Ishikawa (cell line): ENCODE measurements at regions not wholly inside any gene's neighbourhood (a gene's known extent, or its start where the extent isn't known, plus 50 kb on each side); places are given as distances from the start of the nearest gene placed in this dataset.

Experiments
- EGR1 ChIP-seq: IDR thresholded peaks from 2 replicates; pipeline ENCODE4 v1.6.1; 2012
- EP300 ChIP-seq: IDR thresholded peaks from 2 replicates; pipeline ENCODE4 v1.6.1; 2012; ENCODE audit warnings: borderline replicate concordance
- RAD21 ChIP-seq: IDR thresholded peaks from 2 replicates; pipeline ENCODE4 v1.6.1; 2012; ENCODE audit warnings: low read depth
- YY1 ChIP-seq: IDR thresholded peaks from 2 replicates; pipeline ENCODE4 v1.6.1; 2012; ENCODE audit warnings: low read depth
- TF ChIP-seq, protein P1 (sequence below): IDR thresholded peaks from 2 replicates; pipeline ENCODE4 v1.6.1; 2012
- TF ChIP-seq, protein P2 (sequence below): IDR thresholded peaks from 2 replicates; pipeline ENCODE4 v1.6.1; 2012
- TF ChIP-seq, protein P3 (sequence below): IDR thresholded peaks from 2 replicates; pipeline ENCODE4 v1.6.1; 2012; ENCODE audit warnings: low read depth, mild to moderate bottlenecking

DNA sequence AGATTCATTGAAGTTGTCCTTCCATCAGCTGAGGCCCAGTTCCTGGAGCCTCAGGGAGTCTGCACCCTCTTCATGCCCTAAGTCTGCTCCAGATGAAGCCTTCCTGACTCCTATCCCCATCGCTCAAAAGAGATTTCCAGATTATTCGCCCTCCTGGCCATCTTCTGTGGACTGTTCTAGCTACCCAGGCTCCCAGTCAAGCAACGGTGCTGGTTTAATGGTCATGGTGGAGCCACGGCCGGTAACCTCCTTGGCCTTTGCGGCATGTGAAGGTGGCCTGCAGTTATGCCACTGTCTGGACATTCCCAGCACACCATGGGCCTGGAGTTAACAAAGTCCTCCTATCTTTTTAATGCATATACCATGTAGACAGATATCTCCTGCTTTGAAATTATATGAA, 140.1 kb upstream of the ASB18 start:
- TF ChIP-seq RAD21, result no peak
- no peak for TF ChIP-seq YY1
- TF ChIP-seq, protein P1, sequence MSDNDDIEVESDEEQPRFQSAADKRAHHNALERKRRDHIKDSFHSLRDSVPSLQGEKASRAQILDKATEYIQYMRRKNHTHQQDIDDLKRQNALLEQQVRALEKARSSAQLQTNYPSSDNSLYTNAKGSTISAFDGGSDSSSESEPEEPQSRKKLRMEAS, result no peak
- no peak for TF ChIP-seq EGR1
- TF ChIP-seq, protein P2, sequence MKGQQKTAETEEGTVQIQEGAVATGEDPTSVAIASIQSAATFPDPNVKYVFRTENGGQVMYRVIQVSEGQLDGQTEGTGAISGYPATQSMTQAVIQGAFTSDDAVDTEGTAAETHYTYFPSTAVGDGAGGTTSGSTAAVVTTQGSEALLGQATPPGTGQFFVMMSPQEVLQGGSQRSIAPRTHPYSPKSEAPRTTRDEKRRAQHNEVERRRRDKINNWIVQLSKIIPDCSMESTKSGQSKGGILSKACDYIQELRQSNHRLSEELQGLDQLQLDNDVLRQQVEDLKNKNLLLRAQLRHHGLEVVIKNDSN, result no peak
- TF ChIP-seq EP300, result no peak
- TF ChIP-seq, protein P3, sequence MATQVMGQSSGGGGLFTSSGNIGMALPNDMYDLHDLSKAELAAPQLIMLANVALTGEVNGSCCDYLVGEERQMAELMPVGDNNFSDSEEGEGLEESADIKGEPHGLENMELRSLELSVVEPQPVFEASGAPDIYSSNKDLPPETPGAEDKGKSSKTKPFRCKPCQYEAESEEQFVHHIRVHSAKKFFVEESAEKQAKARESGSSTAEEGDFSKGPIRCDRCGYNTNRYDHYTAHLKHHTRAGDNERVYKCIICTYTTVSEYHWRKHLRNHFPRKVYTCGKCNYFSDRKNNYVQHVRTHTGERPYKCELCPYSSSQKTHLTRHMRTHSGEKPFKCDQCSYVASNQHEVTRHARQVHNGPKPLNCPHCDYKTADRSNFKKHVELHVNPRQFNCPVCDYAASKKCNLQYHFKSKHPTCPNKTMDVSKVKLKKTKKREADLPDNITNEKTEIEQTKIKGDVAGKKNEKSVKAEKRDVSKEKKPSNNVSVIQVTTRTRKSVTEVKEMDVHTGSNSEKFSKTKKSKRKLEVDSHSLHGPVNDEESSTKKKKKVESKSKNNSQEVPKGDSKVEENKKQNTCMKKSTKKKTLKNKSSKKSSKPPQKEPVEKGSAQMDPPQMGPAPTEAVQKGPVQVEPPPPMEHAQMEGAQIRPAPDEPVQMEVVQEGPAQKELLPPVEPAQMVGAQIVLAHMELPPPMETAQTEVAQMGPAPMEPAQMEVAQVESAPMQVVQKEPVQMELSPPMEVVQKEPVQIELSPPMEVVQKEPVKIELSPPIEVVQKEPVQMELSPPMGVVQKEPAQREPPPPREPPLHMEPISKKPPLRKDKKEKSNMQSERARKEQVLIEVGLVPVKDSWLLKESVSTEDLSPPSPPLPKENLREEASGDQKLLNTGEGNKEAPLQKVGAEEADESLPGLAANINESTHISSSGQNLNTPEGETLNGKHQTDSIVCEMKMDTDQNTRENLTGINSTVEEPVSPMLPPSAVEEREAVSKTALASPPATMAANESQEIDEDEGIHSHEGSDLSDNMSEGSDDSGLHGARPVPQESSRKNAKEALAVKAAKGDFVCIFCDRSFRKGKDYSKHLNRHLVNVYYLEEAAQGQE, result no peak
